Muscle layer of duodenum (tissue), 2 donors: ENCODE measurements at regions not wholly inside any gene's neighbourhood (a gene's known extent, or its start where the extent isn't known, plus 50 kb on each side); places are given as distances from the start of the nearest gene placed in this dataset.
"Not testable (repeated sequence)": the region's sequence is repeated elsewhere in the genome, so short reads cannot be mapped to it uniquely, and the experiment has no call there.

Experiments
- H3K27ac ChIP-seq: one replicate; pipeline ENCODE4 v1.7.0; 2013; ENCODE audit warnings: mild to moderate bottlenecking, low read length
- H3K27me3 ChIP-seq: one replicate; pipeline ENCODE4 v1.7.0; 2013; ENCODE audit warnings: low read depth, mild to moderate bottlenecking, control low read depth, low read length
- H3K36me3 ChIP-seq, 2 donors: one replicate each; pipeline ENCODE4 v1.7.0; 2013; ENCODE audit warnings: low read length in 2 of 2, control low read depth in 1 of 2, mild to moderate bottlenecking in 1 of 2; ENCODE audit not compliant: insufficient read depth in 2 of 2, control insufficient read depth in 1 of 2
- H3K4me1 ChIP-seq, 2 donors: one replicate each; pipeline ENCODE4 v1.7.0; 2013; ENCODE audit warnings: low read length in 2 of 2, mild to moderate bottlenecking in 2 of 2, control low read depth in 1 of 2, moderate library complexity in 1 of 2; ENCODE audit not compliant: insufficient read depth in 2 of 2, control insufficient read depth in 1 of 2
- H3K4me3 ChIP-seq, 2 donors: one replicate each; pipeline ENCODE4 v1.7.0; 2013; ENCODE audit warnings: low read length in 2 of 2, low read depth in 1 of 2, mild to moderate bottlenecking in 1 of 2
- H3K9me3 ChIP-seq, 2 donors: one replicate each; pipeline ENCODE4 v1.7.0; 2013; ENCODE audit warnings: low read length in 2 of 2, control low read depth in 1 of 2, mild to moderate bottlenecking in 1 of 2; ENCODE audit not compliant: control insufficient read depth in 1 of 2
- donor health status: healthy.

DNA sequence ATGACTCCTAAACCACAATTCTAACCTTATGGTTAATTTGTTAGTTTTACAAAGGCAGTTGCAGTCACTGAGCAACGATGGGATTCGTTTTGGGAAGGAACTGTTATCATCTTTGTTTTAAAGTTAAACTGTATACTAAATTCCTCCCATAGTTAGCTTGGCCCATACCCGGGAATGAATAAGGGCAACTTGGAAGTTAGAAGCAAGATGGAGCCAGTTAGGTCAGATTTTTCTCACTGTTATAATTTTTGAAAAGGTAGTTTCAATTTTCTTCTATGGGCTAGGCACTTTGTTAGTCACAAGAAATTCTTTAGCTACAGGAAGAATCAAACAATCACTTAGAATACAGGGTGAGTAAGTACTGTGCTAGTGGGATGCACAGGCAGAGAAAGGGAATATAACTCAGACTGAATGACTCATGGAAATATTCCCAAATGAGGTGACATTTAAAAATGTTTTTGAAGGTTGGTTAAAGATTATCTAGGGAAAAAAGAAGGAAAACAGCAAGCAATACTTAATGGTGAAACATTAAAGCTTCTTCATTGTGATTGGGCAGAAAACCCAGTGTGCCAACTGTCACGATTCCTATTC is 153.6 kb downstream of the MAGEB17 start:
- Histone ChIP-seq H3K27me3 (no peaks in the 10 kb centered on the region), H3K4me3 (no peak overlapping the region), H3K9me3 (no peaks in the 10 kb centered on the region), H3K4me1 (no peaks in the 10 kb centered on the region), H3K36me3 (no peaks in the 10 kb centered on the region), H3K27ac (no peak overlapping the region)

DNA sequence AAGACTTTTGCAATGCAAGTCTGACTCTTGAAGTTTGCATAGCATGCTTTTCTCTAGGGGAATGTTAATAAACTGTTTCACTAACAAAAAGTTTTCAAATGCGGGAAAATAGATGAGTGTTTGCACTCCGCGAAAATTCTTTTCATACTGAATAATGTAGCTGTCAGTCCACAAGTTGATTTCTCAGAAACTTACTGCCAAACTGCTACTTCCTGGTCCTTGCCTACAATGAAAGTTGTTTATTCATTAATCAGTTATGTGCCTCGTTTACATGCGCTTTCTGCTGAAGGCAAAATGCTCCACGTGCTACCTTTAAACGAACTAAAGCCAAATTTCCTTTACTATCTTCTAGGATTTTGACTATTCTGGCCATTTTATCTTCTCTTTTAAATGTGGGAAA is 166.2 kb downstream of the MAGEB17 start:
- Histone ChIP-seq H3K9me3 (no peaks in the 10 kb centered on the region), H3K4me1 (no peaks in the 10 kb centered on the region), H3K27me3 (no peaks in the 10 kb centered on the region), H3K27ac (no peak overlapping the region), H3K36me3 (no peaks in the 10 kb centered on the region), H3K4me3 (no peak overlapping the region)

DNA sequence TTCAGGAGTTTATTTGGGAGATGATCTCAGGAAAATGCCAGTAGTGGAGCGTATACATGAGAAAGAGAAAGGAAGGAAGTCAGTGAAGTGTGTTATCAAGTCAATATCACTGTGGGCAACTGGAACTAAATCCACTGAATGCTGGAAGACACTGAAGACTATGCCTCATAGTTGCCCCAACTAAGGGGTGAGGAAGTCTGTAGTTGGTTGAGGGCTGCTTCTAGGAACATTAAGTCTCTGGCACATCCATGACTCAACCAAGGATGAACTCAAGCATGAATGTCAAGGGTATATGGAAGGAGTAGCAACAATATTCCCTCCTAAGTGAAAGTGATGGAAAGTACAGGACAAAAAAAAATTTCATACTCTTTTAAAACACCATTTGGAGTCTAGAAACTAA is 167.9 kb downstream of the MAGEB17 start:
- Histone ChIP-seq H3K27me3 (no peaks in the 10 kb centered on the region), H3K4me1 (no peaks in the 10 kb centered on the region), H3K9me3 (no peaks in the 10 kb centered on the region), H3K27ac (no peak overlapping the region), H3K4me3 (no peak overlapping the region), H3K36me3 (no peaks in the 10 kb centered on the region)

DNA sequence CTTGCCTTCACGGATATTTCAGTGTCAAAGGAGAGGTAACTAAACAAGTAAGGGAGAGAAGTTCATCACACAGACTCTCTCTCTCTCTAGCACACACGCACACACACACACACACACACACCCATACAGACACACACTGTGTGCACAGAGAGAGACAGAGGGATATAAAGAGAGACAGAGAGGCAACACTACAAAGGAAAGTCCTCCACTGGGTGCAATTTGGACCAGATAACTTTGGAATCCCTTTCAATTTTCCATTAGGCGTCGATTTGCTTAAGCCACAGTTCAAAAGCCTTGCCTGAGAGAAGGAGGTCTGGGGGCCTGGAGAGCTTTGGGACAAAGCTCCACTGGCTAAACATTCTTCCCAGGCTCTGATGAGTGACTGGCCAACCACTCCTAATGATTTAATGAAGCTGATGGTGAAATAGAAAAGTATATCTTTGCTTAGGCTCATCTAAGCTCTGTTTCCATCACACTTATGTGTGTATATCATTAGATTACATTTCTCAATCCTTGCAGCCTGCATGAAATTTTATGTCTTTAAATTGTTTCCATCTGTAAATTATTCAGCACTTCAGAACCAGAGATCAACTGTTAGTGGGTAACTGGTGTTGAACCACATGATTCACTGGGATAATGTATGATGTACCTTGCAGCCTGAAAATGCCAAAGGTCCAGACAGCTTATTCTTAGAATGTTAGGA is 180.8 kb downstream of the MAGEB17 start:
- no peaks in the 10 kb centered on the region for H3K4me1 ChIP-seq
- no peaks in the 10 kb centered on the region for H3K36me3 ChIP-seq
- no peak overlapping the region for H3K4me3 ChIP-seq
- no peaks in the 10 kb centered on the region for H3K27me3 ChIP-seq
- H3K9me3 ChIP-seq, result no peaks in the 10 kb centered on the region
- no peak overlapping the region for H3K27ac ChIP-seq

- H3K9me3 ChIP-seq, result no peaks in the 10 kb centered on the region
- H3K4me3 ChIP-seq, result no peak overlapping the region
- no peaks in the 10 kb centered on the region for H3K27me3 ChIP-seq
- H3K36me3 ChIP-seq, result no peaks in the 10 kb centered on the region
- H3K4me1 ChIP-seq, result no peaks in the 10 kb centered on the region
- no peak overlapping the region for H3K27ac ChIP-seq
These were observed 190.6 kb downstream of the MAGEB17 start for GRCh38 chrX:16357902-16358301.

DNA sequence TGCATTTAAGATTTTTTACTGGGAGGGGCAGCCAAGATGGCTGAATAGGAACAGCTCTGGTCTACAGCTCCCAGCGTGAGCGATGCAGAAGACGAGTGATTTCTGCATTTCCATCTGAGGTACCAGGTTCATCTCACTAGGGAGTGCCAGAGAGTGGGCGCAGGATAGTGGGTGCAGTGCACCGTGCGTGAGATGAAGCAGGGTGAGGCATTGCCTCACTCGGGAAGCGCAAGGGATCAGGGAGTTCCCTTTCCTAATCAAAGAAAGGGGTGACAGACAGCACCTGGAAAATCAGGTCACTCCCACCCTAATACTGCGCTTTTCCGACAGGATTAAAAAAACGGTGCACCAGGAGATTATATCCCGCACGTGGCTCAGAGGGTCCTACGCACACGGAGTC is 192.8 kb downstream of the MAGEB17 start:
- not testable (repeated sequence) for H3K27ac ChIP-seq, H3K9me3 ChIP-seq, H3K36me3 ChIP-seq, H3K4me3 ChIP-seq, H3K4me1 ChIP-seq, H3K27me3 ChIP-seq

GRCh38 chrX:16368696-16369095 is 201.4 kb downstream of the MAGEB17 start:
- no peak overlapping the region for H3K27ac ChIP-seq
- no peaks in the 10 kb centered on the region for H3K9me3 ChIP-seq

GRCh38 chrX:16376056-16376455 is 208.8 kb downstream of the MAGEB17 start:
- Histone ChIP-seq H3K4me1 (no peaks in the 10 kb centered on the region), H3K27ac (no peak overlapping the region), H3K4me3 (no peak overlapping the region), H3K27me3 (no peaks in the 10 kb centered on the region), H3K36me3 (no peaks in the 10 kb centered on the region), H3K9me3 (no peaks in the 10 kb centered on the region)

More at GRCh38 chrX:16368696-16369095, 201.4 kb downstream of the MAGEB17 start:
- Histone ChIP-seq H3K4me3 (no peak overlapping the region), H3K36me3 (no peaks in the 10 kb centered on the region), H3K27me3 (no peaks in the 10 kb centered on the region), H3K4me1 (no peaks in the 10 kb centered on the region)

DNA sequence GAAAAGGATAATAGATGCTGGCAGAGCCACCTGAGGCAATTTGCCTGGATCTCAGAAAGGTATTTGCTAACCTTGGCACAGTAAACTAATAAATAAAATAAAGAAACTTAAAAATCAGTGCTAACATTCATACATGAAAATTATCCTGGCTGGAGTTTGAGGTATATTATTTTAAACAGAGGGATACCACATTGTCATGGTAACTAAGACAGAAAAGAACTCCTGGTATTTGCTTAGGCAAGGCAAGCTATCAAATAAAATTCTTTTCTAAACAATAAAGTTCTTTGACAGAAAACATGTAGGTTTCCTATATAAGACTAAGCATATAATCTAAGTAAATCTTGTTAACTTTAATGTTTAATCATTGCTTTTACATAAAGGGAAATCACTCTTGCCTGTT is 218.8 kb downstream of the MAGEB17 start:
- H3K9me3 ChIP-seq, result no peaks in the 10 kb centered on the region
- no peaks in the 10 kb centered on the region for H3K36me3 ChIP-seq
- no peak overlapping the region for H3K27ac ChIP-seq
- no peaks in the 10 kb centered on the region for H3K27me3 ChIP-seq
- H3K4me3 ChIP-seq, result no peak overlapping the region
- no peaks in the 10 kb centered on the region for H3K4me1 ChIP-seq

DNA sequence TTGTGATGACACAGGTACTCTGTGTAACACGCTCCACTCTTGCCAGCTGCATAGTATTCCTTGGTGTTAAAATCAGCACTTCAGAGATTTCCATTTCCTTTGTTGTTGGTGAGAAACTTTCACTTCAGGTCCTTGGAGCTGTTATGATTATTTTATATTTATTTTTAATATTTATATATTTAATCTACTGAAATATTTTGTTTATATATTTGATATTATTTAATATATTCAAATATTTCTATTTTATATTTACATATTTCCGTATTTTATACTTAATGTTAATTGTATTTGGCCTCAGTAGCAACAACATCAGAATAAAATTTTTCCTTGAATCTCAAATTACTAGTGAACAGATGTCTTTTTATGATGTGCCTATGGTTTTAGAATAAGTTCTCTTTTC is 225.3 kb downstream of the MAGEB17 start:
- no peaks in the 10 kb centered on the region for H3K27me3 ChIP-seq
- H3K9me3 ChIP-seq, result no peaks in the 10 kb centered on the region
- H3K4me3 ChIP-seq, result no peak overlapping the region
- H3K27ac ChIP-seq, result no peak overlapping the region
- no peaks in the 10 kb centered on the region for H3K36me3 ChIP-seq
- H3K4me1 ChIP-seq, result no peaks in the 10 kb centered on the region

DNA sequence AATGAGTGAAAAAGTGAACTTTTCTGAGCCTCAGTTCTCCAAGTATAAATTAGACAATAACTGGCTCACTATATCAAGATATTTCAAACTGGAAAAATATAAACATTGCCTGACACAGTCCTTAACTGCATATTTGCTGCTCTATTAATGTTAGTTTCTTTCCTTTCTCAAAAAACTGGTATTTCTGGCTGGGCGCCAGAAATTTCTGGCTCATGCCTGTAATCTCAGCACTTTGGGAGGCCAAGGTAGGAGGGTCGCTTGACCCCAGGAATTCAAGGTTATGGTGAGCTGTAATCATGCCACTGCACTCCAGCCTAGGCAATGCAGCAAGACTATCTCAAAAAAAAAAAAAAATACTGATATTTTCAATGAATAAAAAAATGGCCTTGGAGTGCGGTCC is 227.0 kb downstream of the MAGEB17 start:
- Histone ChIP-seq H3K27me3 (no peaks in the 10 kb centered on the region), H3K36me3 (no peaks in the 10 kb centered on the region), H3K9me3 (no peaks in the 10 kb centered on the region), H3K4me1 (no peaks in the 10 kb centered on the region), H3K4me3 (no peak overlapping the region), H3K27ac (no peak overlapping the region)

GRCh38 chrX:16403808-16404207 is 236.5 kb downstream of the MAGEB17 start:
- Histone ChIP-seq H3K4me3 (no peak overlapping the region), H3K4me1 (no peaks in the 10 kb centered on the region), H3K27ac (no peak overlapping the region), H3K27me3 (no peaks in the 10 kb centered on the region), H3K9me3 (no peaks in the 10 kb centered on the region), H3K36me3 (no peaks in the 10 kb centered on the region)
